Cardiac muscle cell (in vitro differentiated cells and primary cell): ENCODE measurements at regions not wholly inside any gene's neighbourhood (a gene's known extent, or its start where the extent isn't known, plus 50 kb on each side); places are given as distances from the start of the nearest gene placed in this dataset.

Source experiments
- DNase-seq, 2 donors: peaks; one replicate each; pipeline versions ENCODE4 v3.0.0 to v3.0.0-alpha.2; 2010 to 2017; ENCODE audit warnings: low read depth in 1 of 2, low spot score in 1 of 2
- H3K27ac ChIP-seq: fragments of 200-600 bp; sonication (generic); 2 replicates; pipeline ENCODE4 v1.5.1; 2016
- H3K27me3 ChIP-seq: fragments of 200-600 bp; sonication (generic); 2 replicates; pipeline ENCODE4 v1.6.0; 2016; ENCODE audit warnings: control low read depth
- H3K36me3 ChIP-seq: fragments of 200-600 bp; sonication (generic); 2 replicates; pipeline ENCODE4 v1.5.1; 2016; ENCODE audit warnings: control low read depth
- H3K4me1 ChIP-seq: fragments of 200-600 bp; sonication (generic); 2 replicates; pipeline ENCODE4 v1.8.1; 2017; ENCODE audit warnings: low read depth, mild to moderate bottlenecking, mixed run types
- H3K4me3 ChIP-seq: fragments of 200-600 bp; sonication (generic); 2 replicates; pipeline ENCODE4 v1.5.1; 2016; ENCODE audit warnings: mild to moderate bottlenecking
- H3K9me3 ChIP-seq: fragments of 200-600 bp; sonication (generic); 2 replicates; pipeline ENCODE4 v1.5.1; 2017; ENCODE audit warnings: low read depth, mild to moderate bottlenecking, control low read depth
- TF ChIP-seq, protein P1 (sequence below): IDR thresholded peaks from 2 replicates; pipeline ENCODE4 v1.5.1; 2012; ENCODE audit warnings: low read depth, mild to moderate bottlenecking, low read length

DNA sequence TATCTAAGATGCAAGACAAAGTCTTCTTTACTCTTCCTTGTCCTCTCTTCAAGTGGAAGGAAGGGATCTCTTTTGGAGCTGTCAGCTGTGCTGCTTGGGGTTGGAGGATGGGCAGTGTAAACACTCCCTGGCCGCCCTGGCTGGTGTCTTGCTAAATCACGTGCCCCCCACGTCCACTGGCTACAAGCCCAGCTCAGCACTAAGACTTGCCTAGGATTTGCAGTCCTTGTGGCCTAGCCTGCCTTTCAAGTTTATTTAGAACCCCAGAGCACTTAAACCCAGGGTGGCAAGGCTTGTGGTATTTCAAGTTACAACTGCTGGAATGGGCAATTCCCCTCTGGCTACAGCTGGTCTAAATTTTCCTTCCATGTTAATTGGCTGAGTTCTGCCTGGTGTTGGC lies 272.4 kb upstream of the MYO3A start:
- Histone ChIP-seq H3K36me3 (no peaks in the 10 kb centered on the region), H3K27me3 (no peaks in the 10 kb centered on the region), H3K27ac (no peak overlapping the region), H3K4me3 (no peak overlapping the region), H3K4me1 (no peaks in the 10 kb centered on the region), H3K9me3 (no peaks in the 10 kb centered on the region)
- TF ChIP-seq, protein P1, sequence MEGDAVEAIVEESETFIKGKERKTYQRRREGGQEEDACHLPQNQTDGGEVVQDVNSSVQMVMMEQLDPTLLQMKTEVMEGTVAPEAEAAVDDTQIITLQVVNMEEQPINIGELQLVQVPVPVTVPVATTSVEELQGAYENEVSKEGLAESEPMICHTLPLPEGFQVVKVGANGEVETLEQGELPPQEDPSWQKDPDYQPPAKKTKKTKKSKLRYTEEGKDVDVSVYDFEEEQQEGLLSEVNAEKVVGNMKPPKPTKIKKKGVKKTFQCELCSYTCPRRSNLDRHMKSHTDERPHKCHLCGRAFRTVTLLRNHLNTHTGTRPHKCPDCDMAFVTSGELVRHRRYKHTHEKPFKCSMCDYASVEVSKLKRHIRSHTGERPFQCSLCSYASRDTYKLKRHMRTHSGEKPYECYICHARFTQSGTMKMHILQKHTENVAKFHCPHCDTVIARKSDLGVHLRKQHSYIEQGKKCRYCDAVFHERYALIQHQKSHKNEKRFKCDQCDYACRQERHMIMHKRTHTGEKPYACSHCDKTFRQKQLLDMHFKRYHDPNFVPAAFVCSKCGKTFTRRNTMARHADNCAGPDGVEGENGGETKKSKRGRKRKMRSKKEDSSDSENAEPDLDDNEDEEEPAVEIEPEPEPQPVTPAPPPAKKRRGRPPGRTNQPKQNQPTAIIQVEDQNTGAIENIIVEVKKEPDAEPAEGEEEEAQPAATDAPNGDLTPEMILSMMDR: no peak
- DNase-seq: peak in 1 of 2 donors; percentile 28

- no peak overlapping the region for H3K27ac ChIP-seq
- H3K27me3 ChIP-seq: no peaks in the 10 kb centered on the region
- TF ChIP-seq, protein P1: no peak
- H3K36me3 ChIP-seq: no peaks in the 10 kb centered on the region
- H3K4me3 ChIP-seq: no peak overlapping the region
- peak in 1 of 2 donors; percentile 82 for DNase-seq
- no peaks in the 10 kb centered on the region for H3K9me3 ChIP-seq
- H3K4me1 ChIP-seq: no peaks in the 10 kb centered on the region
These were observed 267.8 kb upstream of the MYO3A start for GRCh38 chr10:25666276-25666675.

DNA sequence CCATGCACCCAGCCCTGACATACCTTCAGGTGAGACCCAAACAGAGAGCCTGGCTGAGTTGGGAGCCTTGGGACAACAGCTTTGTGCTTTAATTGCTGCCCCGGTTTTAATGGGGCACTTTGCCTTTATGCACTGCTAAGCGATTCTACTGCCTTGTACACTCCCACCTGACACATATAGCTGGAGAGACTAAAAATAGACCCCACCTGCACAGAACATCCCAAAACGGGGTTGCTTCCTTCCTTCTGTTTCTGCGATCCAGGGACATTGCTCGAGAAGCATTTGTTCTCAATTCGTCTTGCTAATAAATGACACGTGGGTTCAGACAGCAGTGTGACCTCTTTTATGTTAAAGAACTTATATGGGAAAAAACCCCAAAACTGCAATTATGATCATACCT lies 258.8 kb upstream of the MYO3A start:
- H3K4me1 ChIP-seq: peaks cover 3% of the 10 kb centered on the region
- H3K27me3 ChIP-seq: no peaks in the 10 kb centered on the region
- H3K9me3 ChIP-seq: no peaks in the 10 kb centered on the region
- H3K27ac ChIP-seq: no peak overlapping the region
- no peak overlapping the region for H3K4me3 ChIP-seq
- no peak for DNase-seq
- H3K36me3 ChIP-seq: no peaks in the 10 kb centered on the region
- TF ChIP-seq, protein P1: no peak

DNA sequence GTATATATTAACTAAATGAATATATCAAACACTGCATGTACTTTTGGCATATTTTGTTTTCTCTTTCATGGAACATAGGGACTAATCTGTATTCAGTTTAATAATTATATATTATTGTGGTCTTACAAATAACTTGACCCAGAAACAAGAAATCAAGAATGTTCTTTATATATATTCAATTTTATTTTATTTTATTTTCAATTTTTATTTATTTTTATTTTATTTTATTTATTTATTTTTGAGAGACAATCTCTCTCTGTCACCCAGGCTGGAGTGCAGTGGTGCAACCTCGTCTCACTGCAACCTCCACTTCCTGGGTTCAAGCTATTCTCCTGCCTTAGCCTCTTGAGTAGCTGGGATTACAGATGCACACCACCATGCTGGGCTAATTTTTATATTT lies 258.4 kb upstream of the MYO3A start:
- peaks cover 3% of the 10 kb centered on the region for H3K4me1 ChIP-seq
- no peaks in the 10 kb centered on the region for H3K27me3 ChIP-seq
- no peak for DNase-seq
- H3K4me3 ChIP-seq: no peak overlapping the region
- TF ChIP-seq, protein P1: no peak
- H3K9me3 ChIP-seq: no peaks in the 10 kb centered on the region
- H3K27ac ChIP-seq: no peak overlapping the region
- no peaks in the 10 kb centered on the region for H3K36me3 ChIP-seq

- no peak for DNase-seq
- TF ChIP-seq, protein P1: no peak
- Histone ChIP-seq H3K27me3 (no peaks in the 10 kb centered on the region), H3K27ac (no peak overlapping the region), H3K4me1 (peaks cover 19% of the 10 kb centered on the region), H3K9me3 (no peaks in the 10 kb centered on the region), H3K4me3 (no peak overlapping the region), H3K36me3 (no peaks in the 10 kb centered on the region)
These were observed 255.8 kb upstream of the MYO3A start for GRCh38 chr10:25678220-25678619.

DNA sequence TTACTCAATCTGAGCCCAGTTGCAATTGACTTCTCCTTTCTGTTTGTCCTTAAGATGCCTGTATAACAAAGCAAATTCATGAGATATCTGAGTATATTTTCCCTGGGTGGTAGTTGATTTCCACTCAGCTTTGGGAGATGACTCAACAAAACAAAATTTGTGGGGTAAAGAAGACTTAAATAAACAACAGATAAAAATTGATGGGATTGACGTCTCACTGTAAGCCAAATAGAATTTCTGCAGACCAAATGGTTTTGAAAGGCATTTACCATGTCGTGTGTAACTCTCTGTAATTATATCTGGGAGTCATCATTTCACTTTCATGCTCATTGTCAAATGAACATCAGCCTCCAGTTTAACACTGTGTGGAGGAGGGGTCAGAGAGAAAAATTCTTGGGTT lies 255.4 kb upstream of the MYO3A start:
- Histone ChIP-seq H3K9me3 (no peaks in the 10 kb centered on the region), H3K4me3 (no peak overlapping the region), H3K27ac (no peak overlapping the region), H3K36me3 (no peaks in the 10 kb centered on the region), H3K4me1 (peaks cover 21% of the 10 kb centered on the region), H3K27me3 (no peaks in the 10 kb centered on the region)
- TF ChIP-seq, protein P1: no peak
- DNase-seq: peak in 1 of 2 donors; percentile 49
